ENCODE measurements at regions not wholly inside any gene's neighbourhood (a gene's known extent, or its start where the extent isn't known, plus 50 kb on each side); places are given as distances from the start of the nearest gene placed in this dataset.
A peak's percentile ranks its signal among the peaks of the same experiment; 100 is the strongest.

DNA sequence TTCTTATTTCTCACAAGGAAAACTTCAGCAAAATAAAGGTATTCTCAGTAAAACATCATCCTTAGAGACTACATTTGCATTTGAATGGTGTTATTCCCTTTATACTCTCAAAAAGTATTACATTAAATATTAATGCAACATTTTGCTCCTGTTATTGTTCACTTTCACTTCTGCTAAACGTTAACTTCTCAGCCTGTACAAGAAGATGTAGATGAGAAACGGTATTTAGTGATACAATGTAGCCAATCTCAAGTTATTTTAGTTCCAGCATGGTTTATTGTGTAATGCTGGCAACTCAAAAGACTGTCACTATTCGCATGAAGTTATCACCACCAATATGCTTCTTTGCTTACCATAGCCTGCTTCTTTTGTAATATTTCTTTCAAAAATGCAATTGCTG, 514.1 kb downstream of the CPS1 start:
- TF ChIP-seq, protein P1, sequence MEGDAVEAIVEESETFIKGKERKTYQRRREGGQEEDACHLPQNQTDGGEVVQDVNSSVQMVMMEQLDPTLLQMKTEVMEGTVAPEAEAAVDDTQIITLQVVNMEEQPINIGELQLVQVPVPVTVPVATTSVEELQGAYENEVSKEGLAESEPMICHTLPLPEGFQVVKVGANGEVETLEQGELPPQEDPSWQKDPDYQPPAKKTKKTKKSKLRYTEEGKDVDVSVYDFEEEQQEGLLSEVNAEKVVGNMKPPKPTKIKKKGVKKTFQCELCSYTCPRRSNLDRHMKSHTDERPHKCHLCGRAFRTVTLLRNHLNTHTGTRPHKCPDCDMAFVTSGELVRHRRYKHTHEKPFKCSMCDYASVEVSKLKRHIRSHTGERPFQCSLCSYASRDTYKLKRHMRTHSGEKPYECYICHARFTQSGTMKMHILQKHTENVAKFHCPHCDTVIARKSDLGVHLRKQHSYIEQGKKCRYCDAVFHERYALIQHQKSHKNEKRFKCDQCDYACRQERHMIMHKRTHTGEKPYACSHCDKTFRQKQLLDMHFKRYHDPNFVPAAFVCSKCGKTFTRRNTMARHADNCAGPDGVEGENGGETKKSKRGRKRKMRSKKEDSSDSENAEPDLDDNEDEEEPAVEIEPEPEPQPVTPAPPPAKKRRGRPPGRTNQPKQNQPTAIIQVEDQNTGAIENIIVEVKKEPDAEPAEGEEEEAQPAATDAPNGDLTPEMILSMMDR (conservative IDR thresholded peaks at IDR 0.05; ENCODE audit: low read depth, low read length), result no peak
- no peak overlapping the region for H3K4me3 ChIP-seq (ENCODE audit: low read depth, low read length)
- DNase-seq (ENCODE audit: low read depth), result no peak

- TF ChIP-seq, protein P1 (conservative IDR thresholded peaks at IDR 0.05; ENCODE audit: low read depth, low read length), result no peak
- DNase-seq (ENCODE audit: low read depth), result no peak
- no peak overlapping the region for H3K4me3 ChIP-seq (ENCODE audit: low read depth, low read length)
These were observed 520.9 kb downstream of the CPS1 start for GRCh38 chr2:211077216-211077767.

GRCh38 chr2:211084352-211084751, 528.0 kb downstream of the CPS1 start:
- no peak overlapping the region for H3K4me3 ChIP-seq (ENCODE audit: low read depth, low read length)
- TF ChIP-seq, protein P1 (conservative IDR thresholded peaks at IDR 0.05; ENCODE audit: low read depth, low read length), result no peak
- DNase-seq (ENCODE audit: low read depth), result no peak

DNA sequence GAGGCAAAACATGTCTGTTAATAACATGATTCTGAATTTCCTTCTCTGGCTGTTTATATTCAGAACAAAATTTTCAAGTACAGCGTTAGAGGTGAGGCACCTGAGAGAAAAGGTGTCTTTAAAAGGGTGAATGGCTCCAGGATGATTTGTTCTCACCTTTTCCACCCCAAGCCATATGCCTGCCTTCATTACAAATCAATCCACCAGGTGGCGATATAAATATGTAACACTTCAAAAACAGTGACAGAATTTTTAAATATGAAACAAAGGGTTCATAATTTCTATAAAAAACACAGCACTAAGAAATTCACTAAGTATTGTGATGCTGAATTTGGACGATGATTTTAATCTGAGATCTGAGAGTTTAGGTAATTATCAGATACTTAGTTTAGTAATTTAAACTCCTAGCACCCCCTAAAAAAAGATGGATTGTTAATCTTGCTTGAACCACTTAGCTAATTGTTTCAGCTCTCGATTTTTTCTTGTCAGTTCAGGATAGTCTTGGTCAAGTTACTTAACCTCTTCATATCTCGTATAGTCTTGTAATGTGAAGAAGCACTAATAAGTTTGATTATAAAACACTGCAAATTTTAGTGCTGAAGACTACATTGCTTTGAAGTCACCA, 528.8 kb downstream of the CPS1 start:
- H3K4me3 ChIP-seq (ENCODE audit: low read depth, low read length), result no peak overlapping the region
- TF ChIP-seq, protein P1 (conservative IDR thresholded peaks at IDR 0.05; ENCODE audit: low read depth, low read length), result peak; percentile 66
- DNase-seq (ENCODE audit: low read depth), result no peak

DNA sequence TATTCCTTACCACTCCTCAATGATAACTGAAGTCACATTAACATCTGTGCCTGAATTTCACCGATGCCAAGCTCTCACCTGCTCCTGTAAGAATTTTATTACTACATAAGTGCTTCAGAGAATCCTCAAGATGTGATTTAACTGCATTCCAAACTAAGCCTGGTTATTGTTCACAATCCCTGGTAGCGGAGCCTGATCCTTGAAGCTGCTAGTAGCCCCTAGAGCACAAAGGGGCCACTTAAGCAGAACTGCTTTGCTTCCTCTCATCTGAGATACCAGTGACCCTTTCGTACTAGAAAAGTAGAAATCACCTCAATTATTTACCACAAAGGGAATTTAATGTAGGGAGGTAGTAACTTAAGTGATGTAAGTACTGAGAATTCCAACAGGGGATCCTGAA, 529.6 kb downstream of the CPS1 start:
- TF ChIP-seq, protein P1 (conservative IDR thresholded peaks at IDR 0.05; ENCODE audit: low read depth, low read length), result no peak
- H3K4me3 ChIP-seq (ENCODE audit: low read depth, low read length), result no peak overlapping the region
- no peak for DNase-seq (ENCODE audit: low read depth)

DNA sequence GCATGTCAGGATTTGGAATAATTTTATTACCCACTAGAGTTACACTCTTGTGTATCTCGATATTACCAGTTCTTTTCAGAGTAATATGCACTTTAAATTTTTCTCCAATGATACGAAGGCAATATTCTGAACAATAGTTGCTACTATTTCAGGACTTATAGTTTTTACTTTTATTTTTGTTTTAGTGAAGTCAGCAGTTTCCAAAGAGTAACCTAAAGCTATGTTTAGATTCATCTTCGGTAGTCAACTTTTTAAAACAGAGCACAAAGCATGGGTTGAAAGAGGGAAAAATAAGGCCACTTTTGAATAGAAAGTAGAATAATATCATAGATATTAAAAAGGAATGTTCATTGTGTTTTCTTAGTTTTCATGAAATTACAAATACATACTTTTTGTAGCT, 532.7 kb downstream of the CPS1 start:
- H3K4me3 ChIP-seq (ENCODE audit: low read depth, low read length), result no peak overlapping the region
- DNase-seq (ENCODE audit: low read depth), result no peak
- TF ChIP-seq, protein P1 (conservative IDR thresholded peaks at IDR 0.05; ENCODE audit: low read depth, low read length), result no peak

- H3K4me3 ChIP-seq (ENCODE audit: low read depth, low read length), result no peak overlapping the region
- TF ChIP-seq, protein P1 (conservative IDR thresholded peaks at IDR 0.05; ENCODE audit: low read depth, low read length), result peak; percentile 71
- no peak for DNase-seq (ENCODE audit: low read depth)
These were observed 537.4 kb downstream of the CPS1 start for GRCh38 chr2:211093743-211094303.
